SW 1271 (cell line): ENCODE measurements at regions not wholly inside any gene's neighbourhood (a gene's known extent, or its start where the extent isn't known, plus 50 kb on each side); places are given as distances from the start of the nearest gene placed in this dataset.

Experiments used
- DNase-seq, 2 experiments: peaks; one replicate each; lab custom pipeline; 2025; lab: John Stamatoyannopoulos, UW

- no peak for DNase-seq
These were observed 101.2 kb downstream of the HDGFL1 start for GRCh38 chr6:22670605-22671004.

- DNase-seq: no peak
These were observed 104.1 kb downstream of the HDGFL1 start for GRCh38 chr6:22673474-22673873.

GRCh38 chr6:22680950-22681349 lies 111.6 kb downstream of the HDGFL1 start:
- no peak for DNase-seq

- DNase-seq: no peak
These were observed 112.4 kb downstream of the HDGFL1 start for GRCh38 chr6:22681761-22682160.

- DNase-seq: no peak
These were observed 113.6 kb downstream of the HDGFL1 start for GRCh38 chr6:22682979-22683378.

- no peak for DNase-seq
These were observed 121.1 kb downstream of the HDGFL1 start for GRCh38 chr6:22690446-22690845.

GRCh38 chr6:22694092-22694724 lies 124.8 kb downstream of the HDGFL1 start:
- DNase-seq: no peak

GRCh38 chr6:22696481-22696880 lies 127.1 kb downstream of the HDGFL1 start:
- no peak for DNase-seq

- DNase-seq: no peak
These were observed 127.9 kb downstream of the HDGFL1 start for GRCh38 chr6:22697306-22697705.

- no peak for DNase-seq
These were observed 129.8 kb downstream of the HDGFL1 start for GRCh38 chr6:22699151-22699550.

GRCh38 chr6:22706651-22707050 lies 137.3 kb downstream of the HDGFL1 start:
- DNase-seq: no peak

GRCh38 chr6:22708469-22708868 lies 139.1 kb downstream of the HDGFL1 start:
- no peak for DNase-seq

GRCh38 chr6:22709803-22710202 lies 140.4 kb downstream of the HDGFL1 start:
- DNase-seq: no peak

GRCh38 chr6:22716721-22717120 lies 147.4 kb downstream of the HDGFL1 start:
- DNase-seq: no peak

GRCh38 chr6:22717915-22718314 lies 148.5 kb downstream of the HDGFL1 start:
- no peak for DNase-seq

- DNase-seq: no peak
These were observed 153.5 kb downstream of the HDGFL1 start for GRCh38 chr6:22722913-22723312.

GRCh38 chr6:22726966-22727365 lies 157.6 kb downstream of the HDGFL1 start:
- DNase-seq: no peak

- no peak for DNase-seq
These were observed 158.3 kb downstream of the HDGFL1 start for GRCh38 chr6:22727710-22728109.

GRCh38 chr6:22732176-22732970 lies 163.0 kb downstream of the HDGFL1 start:
- no peak for DNase-seq

GRCh38 chr6:22736740-22737139 lies 167.4 kb downstream of the HDGFL1 start:
- no peak for DNase-seq

- DNase-seq: peak in 1 of 2 experiments; percentile 17
These were observed 168.0 kb downstream of the HDGFL1 start for GRCh38 chr6:22737331-22737730.

- DNase-seq: no peak
These were observed 168.8 kb downstream of the HDGFL1 start for GRCh38 chr6:22738194-22738593.

GRCh38 chr6:22747571-22747970 lies 178.2 kb downstream of the HDGFL1 start:
- DNase-seq: no peak

- DNase-seq: no peak
These were observed 179.3 kb downstream of the HDGFL1 start for GRCh38 chr6:22748681-22749080.
